ENCODE measurements at regions not wholly inside any gene's neighbourhood (a gene's known extent, or its start where the extent isn't known, plus 50 kb on each side); places are given as distances from the start of the nearest gene placed in this dataset.

DNA sequence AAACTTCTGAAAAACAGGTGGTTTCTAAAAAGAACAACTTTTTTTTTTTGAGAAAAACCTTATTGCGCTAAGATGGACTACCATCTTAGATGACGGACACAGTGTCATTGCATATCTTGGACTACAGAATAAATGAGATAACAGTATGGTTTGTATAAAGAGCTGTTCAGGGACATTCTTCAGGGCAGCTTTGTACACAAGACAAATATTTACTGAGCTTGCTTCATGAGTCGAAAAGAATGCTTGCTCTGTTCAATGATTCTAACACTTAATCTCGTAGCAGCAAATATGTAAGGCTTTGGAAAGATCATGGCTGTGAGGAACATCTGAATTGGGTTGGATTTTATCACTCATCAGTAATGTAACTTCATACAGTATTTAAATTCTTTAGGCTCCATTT is 282.5 kb upstream of the CWC22 start:
- no peak for TF ChIP-seq POLR2A (IDR thresholded peaks at IDR 0.05)
- TF ChIP-seq, protein P1, sequence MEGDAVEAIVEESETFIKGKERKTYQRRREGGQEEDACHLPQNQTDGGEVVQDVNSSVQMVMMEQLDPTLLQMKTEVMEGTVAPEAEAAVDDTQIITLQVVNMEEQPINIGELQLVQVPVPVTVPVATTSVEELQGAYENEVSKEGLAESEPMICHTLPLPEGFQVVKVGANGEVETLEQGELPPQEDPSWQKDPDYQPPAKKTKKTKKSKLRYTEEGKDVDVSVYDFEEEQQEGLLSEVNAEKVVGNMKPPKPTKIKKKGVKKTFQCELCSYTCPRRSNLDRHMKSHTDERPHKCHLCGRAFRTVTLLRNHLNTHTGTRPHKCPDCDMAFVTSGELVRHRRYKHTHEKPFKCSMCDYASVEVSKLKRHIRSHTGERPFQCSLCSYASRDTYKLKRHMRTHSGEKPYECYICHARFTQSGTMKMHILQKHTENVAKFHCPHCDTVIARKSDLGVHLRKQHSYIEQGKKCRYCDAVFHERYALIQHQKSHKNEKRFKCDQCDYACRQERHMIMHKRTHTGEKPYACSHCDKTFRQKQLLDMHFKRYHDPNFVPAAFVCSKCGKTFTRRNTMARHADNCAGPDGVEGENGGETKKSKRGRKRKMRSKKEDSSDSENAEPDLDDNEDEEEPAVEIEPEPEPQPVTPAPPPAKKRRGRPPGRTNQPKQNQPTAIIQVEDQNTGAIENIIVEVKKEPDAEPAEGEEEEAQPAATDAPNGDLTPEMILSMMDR (IDR thresholded peaks at IDR 0.05) = no peak
